NB4 (cell line): ENCODE measurements at regions not wholly inside any gene's neighbourhood (a gene's known extent, or its start where the extent isn't known, plus 50 kb on each side); places are given as distances from the start of the nearest gene placed in this dataset.

Experiments
- CTCF ChIP-seq: IDR thresholded peaks from one replicate; pipeline ENCODE4 v1.5.1; 2012; ENCODE audit warnings: low read depth, low read length
- POLR2A ChIP-seq: IDR thresholded peaks from 2 replicates; pipeline ENCODE4 v1.6.1; 2011; ENCODE audit warnings: mild to moderate bottlenecking; ENCODE audit not compliant: insufficient read length; ENCODE audit errors: extremely low read depth

DNA sequence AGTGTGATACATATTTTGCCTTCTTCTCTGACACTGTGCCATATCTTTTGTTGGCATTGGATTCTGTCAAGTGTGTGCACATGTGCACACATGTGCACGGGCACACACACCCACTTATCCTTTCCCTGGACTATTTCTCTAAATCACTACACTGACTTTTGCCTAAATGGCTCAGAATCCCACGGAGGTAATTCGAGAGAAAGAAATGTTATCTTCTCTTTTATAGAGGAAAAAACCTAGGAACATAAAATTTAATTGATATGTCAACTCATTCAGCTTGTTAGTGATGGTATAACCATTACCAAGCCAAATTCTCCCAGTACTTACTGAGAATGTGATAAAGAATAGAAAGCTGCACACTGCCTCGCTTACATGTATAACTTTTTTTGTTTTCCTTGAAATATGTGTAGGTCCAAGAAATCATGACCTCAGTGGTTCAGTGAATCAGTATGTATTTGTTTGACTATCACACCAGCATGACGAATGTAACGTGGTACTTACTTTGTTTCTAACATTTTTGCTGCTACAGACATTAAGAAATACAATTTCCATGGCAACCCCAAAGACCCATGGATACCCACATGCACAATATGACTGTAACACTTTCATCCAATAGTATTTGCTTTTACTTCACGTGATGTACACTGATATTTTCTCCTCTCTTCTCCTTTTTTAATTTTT, 163.0 kb downstream of the PCDH7 start:
- TF ChIP-seq POLR2A (no peak), CTCF (no peak)
